HG03521 (cell line): ENCODE measurements at regions not wholly inside any gene's neighbourhood (a gene's known extent, or its start where the extent isn't known, plus 50 kb on each side); places are given as distances from the start of the nearest gene placed in this dataset.

ENCODE experiments used
- ATAC-seq: cut with Tn5 transposase; IDR thresholded peaks from one replicate; pipeline ENCODE4 v1.9.1; 2021; ENCODE audit warnings: mild to moderate bottlenecking, moderate library complexity; ENCODE audit not compliant: unreplicated experiment

- ATAC-seq: no peak
Measured at GRCh38 chr7:156115582-156115981, 303.3 kb upstream of the SHH start.

DNA sequence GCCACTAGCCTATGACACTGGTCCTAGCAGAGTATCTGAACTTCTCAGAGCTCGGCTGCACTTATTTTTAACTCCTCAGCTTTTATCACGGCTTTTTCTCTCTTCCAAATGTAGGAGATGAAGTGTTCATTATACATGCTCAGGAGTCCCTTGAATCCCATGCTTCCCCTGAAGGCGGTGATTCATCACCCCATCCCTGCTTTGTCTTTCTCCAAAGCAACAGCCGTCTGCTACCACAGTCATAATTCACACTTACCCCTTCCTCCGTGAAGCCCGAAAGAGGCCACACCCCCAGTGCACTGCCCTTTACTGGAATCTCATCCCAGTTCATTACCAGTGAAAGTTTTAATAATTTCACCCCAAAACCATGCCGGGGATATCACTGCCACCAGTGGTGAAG is 301.5 kb upstream of the SHH start:
- ATAC-seq: no peak

GRCh38 chr7:156109988-156110387 is 297.7 kb upstream of the SHH start:
- ATAC-seq: no peak

GRCh38 chr7:156109076-156109475 is 296.8 kb upstream of the SHH start:
- no peak for ATAC-seq

- ATAC-seq: no peak
Measured at GRCh38 chr7:156107957-156108356, 295.7 kb upstream of the SHH start.

GRCh38 chr7:156106107-156106426 is 293.8 kb upstream of the SHH start:
- ATAC-seq: no peak

- no peak for ATAC-seq
Measured at GRCh38 chr7:156105337-156106106, 293.3 kb upstream of the SHH start.

DNA sequence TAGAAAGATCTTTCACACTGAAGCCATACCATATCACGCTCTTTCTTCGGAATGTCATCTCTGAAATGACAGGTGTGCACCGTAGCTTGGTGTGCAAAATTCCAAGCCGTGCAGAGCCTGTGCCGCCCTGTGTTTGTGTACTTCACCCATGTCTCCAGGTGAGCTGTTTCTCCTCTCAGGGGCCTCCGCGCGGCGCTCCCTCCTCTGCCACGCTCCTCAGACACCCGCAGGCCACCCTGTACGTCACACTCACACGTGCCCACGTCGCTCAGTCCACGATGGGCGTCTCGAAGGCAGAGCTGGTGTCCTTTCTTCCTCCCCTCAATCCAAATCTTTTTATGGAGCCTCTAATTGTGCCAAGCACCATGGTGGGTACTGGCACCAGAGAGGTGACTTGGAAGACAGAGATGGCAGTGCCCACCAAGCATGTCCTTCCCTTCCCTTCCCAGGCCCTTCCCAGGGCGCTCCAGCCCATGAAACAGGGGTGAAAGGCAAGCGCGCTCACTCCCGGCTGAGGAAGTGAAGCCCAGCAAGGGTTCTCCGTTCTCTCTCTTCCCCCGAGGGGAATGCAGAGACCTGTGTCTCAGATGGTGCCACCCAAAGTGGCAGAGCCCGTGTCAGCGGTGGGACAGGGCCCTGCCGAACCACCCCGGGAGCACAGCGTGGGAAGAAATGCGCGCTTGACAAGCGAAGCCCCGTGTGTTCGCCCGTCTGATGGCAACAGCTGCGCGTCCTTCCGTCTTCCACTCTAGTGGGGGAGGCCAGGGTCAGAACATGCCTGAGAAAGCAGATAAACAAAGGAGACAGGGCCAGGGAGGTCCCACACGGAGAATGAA is 292.5 kb upstream of the SHH start:
- no peak for ATAC-seq

- ATAC-seq: no peak
Measured at GRCh38 chr7:156102267-156102666, 290.0 kb upstream of the SHH start.

DNA sequence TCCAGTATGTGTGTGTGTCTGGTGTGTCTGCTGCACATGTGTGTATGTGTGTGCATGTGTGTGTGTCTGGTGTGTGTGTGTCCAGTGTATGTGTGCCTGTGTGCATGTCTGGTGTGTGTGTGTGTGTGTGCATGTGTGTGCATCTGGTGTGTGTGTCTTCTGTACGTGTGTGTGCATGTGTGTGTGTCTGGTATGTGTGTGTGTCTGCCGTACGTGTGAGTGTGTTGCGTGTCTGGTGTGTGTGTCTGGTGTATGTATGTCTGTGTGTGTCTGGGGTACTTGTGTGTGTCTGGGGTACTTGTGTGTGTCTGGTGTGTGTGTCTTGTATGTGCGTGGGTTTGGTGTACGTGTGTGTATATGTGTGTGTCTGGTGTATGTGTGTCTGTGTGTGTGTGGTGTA is 289.1 kb upstream of the SHH start:
- ATAC-seq: no peak

GRCh38 chr7:156100086-156100485 is 287.8 kb upstream of the SHH start:
- no peak for ATAC-seq

- ATAC-seq: no peak
Measured at GRCh38 chr7:156099085-156099484, 286.8 kb upstream of the SHH start.

GRCh38 chr7:156096771-156097538 is 284.7 kb upstream of the SHH start:
- ATAC-seq: no peak

- no peak for ATAC-seq
Measured at GRCh38 chr7:156095908-156096539, 283.8 kb upstream of the SHH start.

GRCh38 chr7:156094350-156095146 is 282.3 kb upstream of the SHH start:
- ATAC-seq: no peak

GRCh38 chr7:156092307-156092706 is 280.0 kb upstream of the SHH start:
- no peak for ATAC-seq

DNA sequence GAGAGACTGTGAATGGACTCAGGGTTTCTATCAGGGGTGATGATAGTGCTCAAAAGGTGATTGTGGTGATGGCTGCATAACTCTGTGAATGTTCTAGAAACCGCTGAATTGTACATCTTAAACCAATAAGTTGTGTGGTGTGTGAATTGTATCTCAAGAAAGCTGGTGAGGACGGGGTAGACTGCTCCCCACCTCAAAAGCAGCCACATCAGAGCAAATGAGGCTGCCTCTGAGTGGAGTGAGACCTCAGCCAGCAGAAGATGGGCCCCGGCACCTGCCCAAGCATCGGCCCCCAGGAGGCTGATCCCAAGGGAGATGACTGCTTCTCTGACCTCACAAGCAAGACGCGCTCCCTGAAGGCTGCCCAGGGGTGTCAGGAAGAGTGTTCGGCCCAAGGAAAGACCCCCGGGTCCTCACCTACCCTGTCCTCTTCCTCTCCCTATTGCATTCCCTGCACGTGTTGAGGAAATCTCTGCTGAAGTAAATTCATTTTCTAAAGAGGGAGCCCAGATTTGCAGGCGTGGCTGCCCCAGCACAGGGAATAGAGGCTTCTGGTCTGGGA is 279.3 kb upstream of the SHH start:
- ATAC-seq: no peak

DNA sequence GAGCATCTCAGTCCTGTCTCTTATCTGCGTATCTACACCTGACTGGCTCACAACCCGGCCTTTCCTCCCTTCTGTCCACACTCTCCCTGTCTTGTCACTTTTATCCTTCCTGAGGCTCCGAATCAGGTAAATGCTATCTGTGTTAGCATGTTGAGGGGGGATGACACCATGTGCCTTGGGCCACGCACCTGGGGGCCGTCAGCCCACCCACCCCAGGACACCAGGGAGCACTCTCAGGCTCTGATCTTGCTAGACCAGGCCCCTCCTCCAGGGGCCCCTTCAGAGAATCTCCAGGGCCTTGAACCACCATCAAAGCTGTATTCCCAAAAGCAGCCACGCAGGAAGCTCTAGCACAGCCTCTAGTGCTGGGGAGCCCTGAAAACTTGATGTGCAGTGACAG is 278.7 kb upstream of the SHH start:
- ATAC-seq: no peak

- ATAC-seq: no peak
Measured at GRCh38 chr7:156089222-156089621, 277.0 kb upstream of the SHH start.

DNA sequence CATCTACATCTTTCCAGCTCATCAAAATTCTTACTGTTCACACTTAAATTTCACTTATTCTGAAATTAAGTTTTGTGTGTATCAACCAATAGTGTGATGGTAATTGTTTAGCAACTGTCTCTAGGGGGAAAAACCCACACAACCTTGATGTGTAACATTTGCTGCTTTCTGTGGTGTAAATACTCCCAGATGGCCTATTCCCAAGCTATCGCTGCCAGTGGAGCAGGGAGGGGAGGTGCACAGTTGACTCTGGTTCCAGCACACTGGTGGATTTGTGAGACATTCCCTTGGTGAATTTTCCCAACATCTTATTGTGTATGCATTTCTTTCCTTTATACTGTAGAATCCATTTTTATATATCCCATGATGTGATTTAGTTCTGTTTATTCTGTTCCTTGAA is 275.9 kb upstream of the SHH start:
- no peak for ATAC-seq
